ENCODE measurements at regions not wholly inside any gene's neighbourhood (a gene's known extent, or its start where the extent isn't known, plus 50 kb on each side); places are given as distances from the start of the nearest gene placed in this dataset.

GRCh38 chr4:130628531-130628930, 1532.6 kb downstream of the C4orf33 start:
- TF ChIP-seq CTCF (IDR thresholded peaks at IDR 0.05): no peak
- no peak for DNase-seq (ENCODE audit: low spot score)

GRCh38 chr4:130632731-130633604, 1537.0 kb downstream of the C4orf33 start:
- DNase-seq (ENCODE audit: low spot score) (no peak), ATAC-seq (ENCODE audit: low FRiP score) (no peak)
- TF ChIP-seq CTCF (IDR thresholded peaks at IDR 0.05): no peak

More at GRCh38 chr4:130628531-130628930, 1532.6 kb downstream of the C4orf33 start:
- no peak for ATAC-seq (ENCODE audit: low FRiP score)

GRCh38 chr4:130636486-130636885, 1540.5 kb downstream of the C4orf33 start:
- TF ChIP-seq CTCF (IDR thresholded peaks at IDR 0.05): no peak
- DNase-seq (ENCODE audit: low spot score) (no peak), ATAC-seq (ENCODE audit: low FRiP score) (no peak)

- no peak for DNase-seq (ENCODE audit: low spot score)
- TF ChIP-seq CTCF (IDR thresholded peaks at IDR 0.05): no peak
These were observed 1544.6 kb downstream of the C4orf33 start for GRCh38 chr4:130640592-130640991.

GRCh38 chr4:130646886-130647285, 1550.9 kb downstream of the C4orf33 start:
- no peak for DNase-seq (ENCODE audit: low spot score)
- no peak for ATAC-seq (ENCODE audit: low FRiP score)
- no peak for TF ChIP-seq CTCF (IDR thresholded peaks at IDR 0.05)

More at GRCh38 chr4:130640592-130640991, 1544.6 kb downstream of the C4orf33 start:
- no peak for ATAC-seq (ENCODE audit: low FRiP score)

GRCh38 chr4:130648570-130648969, 1552.6 kb downstream of the C4orf33 start:
- no peak for ATAC-seq (ENCODE audit: low FRiP score)
- TF ChIP-seq CTCF (IDR thresholded peaks at IDR 0.05): no peak
- no peak for DNase-seq (ENCODE audit: low spot score)

GRCh38 chr4:130653842-130654241, 1557.9 kb downstream of the C4orf33 start:
- no peak for DNase-seq (ENCODE audit: low spot score)
- TF ChIP-seq CTCF (IDR thresholded peaks at IDR 0.05): no peak
- ATAC-seq (ENCODE audit: low FRiP score): no peak

All from omental fat pad (tissue), 3 donors.